Osteoblast (primary cell): ENCODE measurements at regions not wholly inside any gene's neighbourhood (a gene's known extent, or its start where the extent isn't known, plus 50 kb on each side); places are given as distances from the start of the nearest gene placed in this dataset.

ENCODE experiments used
- DNase-seq: peaks from one replicate; pipeline ENCODE4 v3.0.0; 2011; ENCODE audit warnings: low spot score, mixed read lengths; ENCODE audit not compliant: insufficient read length; ENCODE audit errors: missing footprints
- H2AFZ ChIP-seq: 2 replicates; pipeline ENCODE4 v1.6.0; 2011; ENCODE audit warnings: mild to moderate bottlenecking, low read length
- H3K27ac ChIP-seq: 2 replicates; pipeline ENCODE4 v1.5.1; 2011; ENCODE audit warnings: mild to moderate bottlenecking, low read depth, low read length, moderate library complexity
- H3K27me3 ChIP-seq: 2 replicates; pipeline ENCODE4 v1.6.0; 2012; ENCODE audit warnings: mild to moderate bottlenecking, control low read depth, inconsistent platforms, low read length, moderate library complexity; ENCODE audit not compliant: insufficient read depth
- H3K36me3 ChIP-seq: 2 replicates; pipeline ENCODE4 v1.5.1; 2011; ENCODE audit warnings: mild to moderate bottlenecking, low read length, control low read depth, moderate library complexity; ENCODE audit not compliant: insufficient read depth
- H3K4me1 ChIP-seq: 2 replicates; pipeline ENCODE4 v1.5.1; 2011; ENCODE audit warnings: mild to moderate bottlenecking, low read length, control low read depth, moderate library complexity; ENCODE audit not compliant: insufficient read depth
- H3K4me2 ChIP-seq: 2 replicates; pipeline ENCODE4 v1.6.0; 2011; ENCODE audit warnings: mild to moderate bottlenecking, low read length; ENCODE audit not compliant: insufficient read depth
- H3K4me3 ChIP-seq: fragments of 200-600 bp; sonication (generic); 3 replicates; pipeline ENCODE4 v1.5.1; 2012; ENCODE audit warnings: mild to moderate bottlenecking, low read length, inconsistent platforms; ENCODE audit not compliant: insufficient read depth
- H3K79me2 ChIP-seq: 2 replicates; pipeline ENCODE4 v1.6.0; 2012; ENCODE audit warnings: mild to moderate bottlenecking, low read length, control low read depth, inconsistent platforms; ENCODE audit not compliant: insufficient read depth
- H3K9me3 ChIP-seq: 2 replicates; pipeline ENCODE4 v1.5.1; 2011; ENCODE audit warnings: low read depth, low read length, control low read depth
- H4K20me1 ChIP-seq: 2 replicates; pipeline ENCODE4 v1.6.0; 2012; ENCODE audit warnings: mild to moderate bottlenecking, low read length, control low read depth; ENCODE audit not compliant: insufficient read depth
- TF ChIP-seq, protein P1 (sequence below): IDR thresholded peaks from 2 replicates; pipeline ENCODE4 v1.5.1; 2011; ENCODE audit warnings: mild to moderate bottlenecking, low read depth, low read length, moderate library complexity; ENCODE audit errors: extremely low read depth

GRCh38 chr15:95281470-95281869 lies 1049.0 kb upstream of the NR2F2 start:
- DNase-seq: no peak
- peaks cover 17% of the 10 kb centered on the region for H3K4me1 ChIP-seq
- peak overlapping the region; percentile 1 for H3K27ac ChIP-seq
- no peak overlapping the region for H3K4me2 ChIP-seq
- H4K20me1 ChIP-seq: no peaks in the 10 kb centered on the region
- no peaks in the 10 kb centered on the region for H3K79me2 ChIP-seq
- H3K4me3 ChIP-seq: no peak overlapping the region
- TF ChIP-seq, protein P1, sequence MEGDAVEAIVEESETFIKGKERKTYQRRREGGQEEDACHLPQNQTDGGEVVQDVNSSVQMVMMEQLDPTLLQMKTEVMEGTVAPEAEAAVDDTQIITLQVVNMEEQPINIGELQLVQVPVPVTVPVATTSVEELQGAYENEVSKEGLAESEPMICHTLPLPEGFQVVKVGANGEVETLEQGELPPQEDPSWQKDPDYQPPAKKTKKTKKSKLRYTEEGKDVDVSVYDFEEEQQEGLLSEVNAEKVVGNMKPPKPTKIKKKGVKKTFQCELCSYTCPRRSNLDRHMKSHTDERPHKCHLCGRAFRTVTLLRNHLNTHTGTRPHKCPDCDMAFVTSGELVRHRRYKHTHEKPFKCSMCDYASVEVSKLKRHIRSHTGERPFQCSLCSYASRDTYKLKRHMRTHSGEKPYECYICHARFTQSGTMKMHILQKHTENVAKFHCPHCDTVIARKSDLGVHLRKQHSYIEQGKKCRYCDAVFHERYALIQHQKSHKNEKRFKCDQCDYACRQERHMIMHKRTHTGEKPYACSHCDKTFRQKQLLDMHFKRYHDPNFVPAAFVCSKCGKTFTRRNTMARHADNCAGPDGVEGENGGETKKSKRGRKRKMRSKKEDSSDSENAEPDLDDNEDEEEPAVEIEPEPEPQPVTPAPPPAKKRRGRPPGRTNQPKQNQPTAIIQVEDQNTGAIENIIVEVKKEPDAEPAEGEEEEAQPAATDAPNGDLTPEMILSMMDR: no peak
- no peaks in the 10 kb centered on the region for H3K27me3 ChIP-seq
- no peak overlapping the region for H2AFZ ChIP-seq
- no peaks in the 10 kb centered on the region for H3K36me3 ChIP-seq
- H3K9me3 ChIP-seq: no peaks in the 10 kb centered on the region

DNA sequence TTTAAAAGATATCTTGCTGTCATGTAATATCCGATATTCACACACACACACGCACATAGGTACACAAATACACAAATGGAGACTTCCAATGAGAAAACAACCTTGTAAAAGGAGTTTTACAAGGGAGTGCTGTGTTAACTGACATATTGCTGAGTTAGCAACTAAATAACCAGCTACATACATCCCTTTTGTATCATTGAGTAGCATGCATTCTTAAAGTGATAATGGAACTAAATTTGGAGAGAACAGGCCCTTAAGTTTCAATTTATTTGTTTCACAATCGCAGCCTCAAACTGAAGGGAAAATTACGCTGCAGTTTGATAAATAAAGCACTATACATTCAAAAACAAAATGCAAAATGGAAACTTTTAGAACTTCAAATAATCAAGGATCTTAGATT lies 1046.0 kb upstream of the NR2F2 start:
- no peak overlapping the region for H3K4me2 ChIP-seq
- H3K4me1 ChIP-seq: peaks cover 5% of the 10 kb centered on the region
- no peak overlapping the region for H3K4me3 ChIP-seq

GRCh38 chr15:95284933-95285421 lies 1045.5 kb upstream of the NR2F2 start:
- Histone ChIP-seq H3K36me3 (no peaks in the 10 kb centered on the region), H2AFZ (no peak overlapping the region), H3K4me2 (no peak overlapping the region), H4K20me1 (no peaks in the 10 kb centered on the region), H3K27ac (no peak overlapping the region), H3K79me2 (no peaks in the 10 kb centered on the region), H3K4me1 (peaks cover 5% of the 10 kb centered on the region), H3K9me3 (no peaks in the 10 kb centered on the region), H3K27me3 (no peaks in the 10 kb centered on the region), H3K4me3 (no peak overlapping the region)
- DNase-seq: peak; percentile 37
- TF ChIP-seq, protein P1: no peak

More for the DNA sequence above, 1046.0 kb upstream of the NR2F2 start:
- H3K36me3 ChIP-seq: no peaks in the 10 kb centered on the region
- no peak for DNase-seq
- H4K20me1 ChIP-seq: no peaks in the 10 kb centered on the region
- no peak overlapping the region for H3K27ac ChIP-seq
- TF ChIP-seq, protein P1: no peak
- no peaks in the 10 kb centered on the region for H3K79me2 ChIP-seq
- H3K9me3 ChIP-seq: no peaks in the 10 kb centered on the region
- no peak overlapping the region for H2AFZ ChIP-seq
- no peaks in the 10 kb centered on the region for H3K27me3 ChIP-seq

- Histone ChIP-seq H3K27me3 (no peaks in the 10 kb centered on the region), H3K4me3 (no peak overlapping the region), H2AFZ (no peak overlapping the region), H3K27ac (no peak overlapping the region), H3K9me3 (no peaks in the 10 kb centered on the region), H3K36me3 (no peaks in the 10 kb centered on the region), H4K20me1 (no peaks in the 10 kb centered on the region), H3K79me2 (no peaks in the 10 kb centered on the region), H3K4me1 (peaks cover 5% of the 10 kb centered on the region), H3K4me2 (no peak overlapping the region)
- TF ChIP-seq, protein P1: no peak
- no peak for DNase-seq
Measured at GRCh38 chr15:95286352-95286880, 1044.1 kb upstream of the NR2F2 start.
